ENCODE measurements at regions not wholly inside any gene's neighbourhood (a gene's known extent, or its start where the extent isn't known, plus 50 kb on each side); places are given as distances from the start of the nearest gene placed in this dataset.

DNA sequence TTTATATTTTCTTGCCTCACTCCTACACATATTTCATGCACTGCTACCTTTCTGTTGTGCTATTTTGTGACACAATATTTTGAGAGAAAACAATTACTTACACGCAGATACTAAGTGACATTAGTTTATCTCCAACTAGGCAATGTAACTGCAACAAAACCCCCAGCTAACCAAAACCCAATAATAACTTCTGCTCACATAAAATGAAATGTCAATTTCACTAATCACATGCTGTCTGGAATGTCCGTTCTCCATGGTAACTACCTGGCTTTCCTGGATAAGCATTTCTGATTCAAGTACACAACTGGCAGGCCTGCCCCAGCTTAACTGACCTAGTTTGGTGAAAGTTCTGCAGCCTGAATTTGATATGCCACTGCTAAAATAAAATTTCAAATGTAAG lies 313.5 kb downstream of the TMA16 start:
- ATAC-seq (no peak), DNase-seq (no peak)
- no peaks in the 10 kb centered on the region for H3K4me1 ChIP-seq
- H3K27ac ChIP-seq: no peak overlapping the region
- no peaks in the 10 kb centered on the region for H3K9me3 ChIP-seq
- intact Hi-C loops (cut with DNase I): no loop called here
- H3K36me3 ChIP-seq: no peaks in the 10 kb centered on the region
- TF ChIP-seq, protein P1, sequence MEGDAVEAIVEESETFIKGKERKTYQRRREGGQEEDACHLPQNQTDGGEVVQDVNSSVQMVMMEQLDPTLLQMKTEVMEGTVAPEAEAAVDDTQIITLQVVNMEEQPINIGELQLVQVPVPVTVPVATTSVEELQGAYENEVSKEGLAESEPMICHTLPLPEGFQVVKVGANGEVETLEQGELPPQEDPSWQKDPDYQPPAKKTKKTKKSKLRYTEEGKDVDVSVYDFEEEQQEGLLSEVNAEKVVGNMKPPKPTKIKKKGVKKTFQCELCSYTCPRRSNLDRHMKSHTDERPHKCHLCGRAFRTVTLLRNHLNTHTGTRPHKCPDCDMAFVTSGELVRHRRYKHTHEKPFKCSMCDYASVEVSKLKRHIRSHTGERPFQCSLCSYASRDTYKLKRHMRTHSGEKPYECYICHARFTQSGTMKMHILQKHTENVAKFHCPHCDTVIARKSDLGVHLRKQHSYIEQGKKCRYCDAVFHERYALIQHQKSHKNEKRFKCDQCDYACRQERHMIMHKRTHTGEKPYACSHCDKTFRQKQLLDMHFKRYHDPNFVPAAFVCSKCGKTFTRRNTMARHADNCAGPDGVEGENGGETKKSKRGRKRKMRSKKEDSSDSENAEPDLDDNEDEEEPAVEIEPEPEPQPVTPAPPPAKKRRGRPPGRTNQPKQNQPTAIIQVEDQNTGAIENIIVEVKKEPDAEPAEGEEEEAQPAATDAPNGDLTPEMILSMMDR (IDR thresholded peaks at IDR 0.05): no peak
- H3K27me3 ChIP-seq: no peaks in the 10 kb centered on the region
- no peak overlapping the region for H3K4me3 ChIP-seq

DNA sequence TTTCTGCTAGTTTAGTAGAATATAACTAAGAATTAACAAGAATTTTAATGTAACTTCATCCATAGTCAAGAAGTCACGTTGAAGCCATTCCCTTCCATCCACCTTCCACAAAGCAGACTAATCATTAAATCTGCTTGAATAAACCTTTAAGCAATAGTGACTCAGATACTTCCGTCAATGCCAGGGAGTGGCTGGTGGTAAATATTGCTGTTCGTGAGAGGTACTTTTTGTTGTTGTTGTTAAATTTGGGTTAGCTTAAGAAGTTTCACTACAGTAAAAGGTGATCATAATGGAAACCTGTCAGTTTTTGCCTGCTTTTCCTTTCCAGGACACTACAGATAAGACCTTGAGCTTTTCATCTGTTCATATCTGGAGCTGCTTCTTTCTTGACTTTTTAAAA lies 316.3 kb downstream of the TMA16 start:
- Histone ChIP-seq H3K36me3 (no peaks in the 10 kb centered on the region), H3K27me3 (no peaks in the 10 kb centered on the region)
- intact Hi-C loops (cut with DNase I): no loop called here

DNA sequence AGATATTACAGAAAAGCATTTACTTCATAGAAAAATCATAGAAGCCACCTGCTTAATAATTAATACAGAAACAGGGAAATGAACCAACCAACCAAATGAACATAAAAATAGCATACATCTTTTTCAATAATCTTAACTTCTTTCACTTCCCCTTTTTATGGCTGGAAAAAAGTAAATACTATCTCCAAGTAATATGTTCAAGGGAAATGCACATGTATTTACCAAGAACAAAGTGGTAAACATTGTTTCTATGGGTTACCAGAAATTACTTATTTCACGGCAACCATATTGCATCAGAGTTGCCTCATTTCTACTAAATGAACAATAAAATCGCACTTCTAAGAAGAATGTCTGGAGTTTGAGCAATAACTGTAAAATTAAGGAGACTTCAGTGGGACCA lies 321.3 kb downstream of the TMA16 start:
- Histone ChIP-seq H3K36me3 (no peaks in the 10 kb centered on the region), H3K4me3 (no peak overlapping the region), H3K4me1 (no peaks in the 10 kb centered on the region), H3K27me3 (no peaks in the 10 kb centered on the region), H3K9me3 (no peaks in the 10 kb centered on the region), H3K27ac (no peak overlapping the region)
- intact Hi-C loops (cut with DNase I): no loop called here
- DNase-seq (no peak), ATAC-seq (no peak)
- TF ChIP-seq, protein P1 (IDR thresholded peaks at IDR 0.05): no peak

More for the DNA sequence above, 316.3 kb downstream of the TMA16 start:
- ATAC-seq (no peak), DNase-seq (no peak)
- H3K4me3 ChIP-seq: no peak overlapping the region
- H3K4me1 ChIP-seq: no peaks in the 10 kb centered on the region
- TF ChIP-seq, protein P1 (IDR thresholded peaks at IDR 0.05): no peak
- no peaks in the 10 kb centered on the region for H3K9me3 ChIP-seq
- no peak overlapping the region for H3K27ac ChIP-seq

DNA sequence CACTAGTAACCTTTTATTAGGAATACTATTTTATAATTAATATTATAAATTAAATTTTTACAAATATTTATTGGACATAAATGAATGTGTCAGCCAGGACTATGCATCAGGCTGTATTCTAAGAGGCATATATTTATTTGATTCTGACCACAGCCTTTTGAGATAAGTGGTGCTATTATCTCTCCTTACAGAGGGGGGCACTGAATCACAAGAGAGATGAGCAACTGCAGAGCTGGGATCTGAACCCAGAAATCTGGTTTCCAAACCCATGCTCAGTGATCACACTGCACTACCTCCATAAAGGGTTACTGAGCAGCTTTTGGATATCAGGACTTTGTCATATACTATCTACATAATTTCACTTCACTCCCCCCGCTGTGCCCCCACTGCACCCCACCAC lies 322.0 kb downstream of the TMA16 start:
- Histone ChIP-seq H3K4me1 (no peaks in the 10 kb centered on the region), H3K27me3 (no peaks in the 10 kb centered on the region), H3K36me3 (no peaks in the 10 kb centered on the region), H3K27ac (no peak overlapping the region), H3K9me3 (no peaks in the 10 kb centered on the region), H3K4me3 (no peak overlapping the region)
- intact Hi-C loops (cut with DNase I): no loop called here
- TF ChIP-seq, protein P1 (IDR thresholded peaks at IDR 0.05): no peak
- no peak for DNase-seq
- ATAC-seq: no peak

DNA sequence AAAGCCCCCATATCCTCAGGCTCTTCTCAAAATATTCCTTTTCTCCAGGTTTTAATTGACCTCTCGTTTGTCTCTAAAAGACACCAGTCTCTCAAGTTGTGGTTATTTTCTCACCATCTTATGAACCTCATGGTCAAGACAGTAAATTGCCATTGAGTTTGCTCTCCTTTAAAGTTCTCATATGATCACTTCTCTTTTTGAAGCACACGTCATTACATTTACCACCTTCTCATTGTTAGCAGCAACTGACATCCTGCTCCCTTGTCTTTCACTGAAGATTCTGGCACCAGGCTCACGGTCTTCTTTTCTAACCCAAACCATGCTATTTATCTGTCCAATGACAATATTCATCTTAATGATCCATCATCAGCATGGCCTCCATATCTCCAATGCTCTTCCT lies 324.2 kb downstream of the TMA16 start:
- intact Hi-C loops (cut with DNase I): no loop called here

DNA sequence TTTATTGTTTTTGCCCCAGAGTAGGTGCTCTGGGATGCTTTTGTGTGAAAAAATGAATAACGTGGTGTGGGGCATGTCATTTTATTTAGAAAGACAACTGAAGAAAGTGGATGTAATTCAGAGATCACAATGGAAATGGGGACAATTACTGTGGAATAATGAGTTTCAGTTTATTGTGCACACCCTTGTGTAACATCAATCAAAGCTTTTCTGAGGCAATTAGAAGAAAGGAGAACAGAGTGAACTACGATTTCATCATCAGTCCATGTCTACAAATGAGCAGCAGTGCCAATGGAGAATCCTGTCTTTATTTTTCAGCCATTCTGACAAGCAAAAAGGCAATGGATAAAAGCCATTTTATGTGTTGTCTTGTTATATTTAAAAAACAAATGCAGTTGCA lies 339.2 kb downstream of the TMA16 start:
- TF ChIP-seq, protein P1 (IDR thresholded peaks at IDR 0.05): no peak
- Histone ChIP-seq H3K4me3 (no peak overlapping the region), H3K9me3 (no peaks in the 10 kb centered on the region), H3K27me3 (no peaks in the 10 kb centered on the region), H3K36me3 (no peaks in the 10 kb centered on the region), H3K27ac (no peak overlapping the region), H3K4me1 (no peaks in the 10 kb centered on the region)
- ATAC-seq (no peak), DNase-seq (no peak)
- intact Hi-C loops (cut with DNase I): no loop called here

More for the DNA sequence above, 324.2 kb downstream of the TMA16 start:
- TF ChIP-seq, protein P1 (IDR thresholded peaks at IDR 0.05): no peak
- Histone ChIP-seq H3K36me3 (no peaks in the 10 kb centered on the region), H3K9me3 (no peaks in the 10 kb centered on the region), H3K4me3 (no peak overlapping the region), H3K27ac (no peak overlapping the region), H3K27me3 (no peaks in the 10 kb centered on the region), H3K4me1 (no peaks in the 10 kb centered on the region)
- ATAC-seq (no peak), DNase-seq (no peak)

Data from upper lobe of right lung (tissue), 1 donor.